Activated T-cell treated with anti-CD3 and anti-CD28 coated beads, Interleukin-2, amount 50 U/mL, for 48 hours (primary cell): ENCODE measurements at regions not wholly inside any gene's neighbourhood (a gene's known extent, or its start where the extent isn't known, plus 50 kb on each side); places are given as distances from the start of the nearest gene placed in this dataset.

ENCODE experiments used
- DNase-seq, 2 experiments: peaks; one replicate each; pipeline ENCODE4 v3.0.0-alpha.2; 2020

DNA sequence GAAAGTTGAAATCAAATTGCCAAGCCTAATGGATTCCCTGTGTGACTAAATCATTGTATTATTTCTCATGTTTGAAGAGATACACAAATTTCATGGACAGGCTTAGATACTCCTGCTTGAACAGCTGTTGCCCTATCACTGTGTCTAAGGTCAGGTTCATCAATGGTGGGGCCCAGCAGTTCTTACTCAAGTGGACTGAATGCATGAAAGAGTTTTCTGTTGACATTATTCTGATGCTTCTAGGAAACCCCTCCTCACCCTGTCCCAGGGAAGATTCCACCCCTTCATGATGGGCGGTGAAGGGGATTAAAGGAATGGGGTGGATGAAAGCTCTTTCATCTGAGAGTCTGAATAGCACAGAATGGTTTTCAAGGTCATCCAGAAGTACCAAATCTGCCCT is 148.8 kb downstream of the INO80D start:
- no peak for DNase-seq

DNA sequence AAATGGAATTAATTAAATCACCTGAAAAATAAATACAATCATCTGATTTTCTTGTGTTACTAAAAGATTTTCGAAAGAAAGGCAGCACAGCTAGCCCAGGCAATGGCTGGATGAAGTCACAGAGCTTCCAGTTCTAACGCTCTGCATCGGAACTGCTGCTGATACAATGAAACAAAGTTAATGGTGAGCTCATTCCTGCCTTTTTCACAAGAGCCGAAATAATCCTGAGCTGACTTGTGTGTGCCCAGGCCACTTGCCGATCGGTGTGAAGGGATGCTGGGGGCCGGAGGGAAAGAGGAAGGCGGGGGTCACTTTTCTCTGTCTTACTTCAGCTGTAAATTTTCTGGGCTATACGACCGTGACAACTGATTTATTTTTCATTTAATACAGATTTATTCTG is 149.5 kb downstream of the INO80D start:
- no peak for DNase-seq

DNA sequence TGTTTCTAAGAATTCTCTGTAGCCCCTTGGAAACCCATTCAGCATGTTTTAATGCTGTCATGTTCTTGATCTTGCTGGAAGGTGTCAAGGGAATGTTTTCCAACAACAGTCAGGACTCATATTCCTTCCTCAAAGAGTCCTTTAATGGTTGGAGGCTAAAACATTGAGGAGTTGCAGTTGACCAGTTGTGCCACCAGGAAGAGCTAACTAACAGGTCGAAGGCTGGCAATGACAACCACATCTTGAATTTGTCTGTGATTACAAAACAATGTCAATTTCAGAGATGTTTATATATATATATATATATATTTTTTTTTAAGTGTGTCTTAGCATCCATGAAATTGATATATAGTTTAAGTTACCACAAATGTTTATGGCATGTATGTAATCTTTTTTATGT is 151.5 kb downstream of the INO80D start:
- no peak for DNase-seq

DNA sequence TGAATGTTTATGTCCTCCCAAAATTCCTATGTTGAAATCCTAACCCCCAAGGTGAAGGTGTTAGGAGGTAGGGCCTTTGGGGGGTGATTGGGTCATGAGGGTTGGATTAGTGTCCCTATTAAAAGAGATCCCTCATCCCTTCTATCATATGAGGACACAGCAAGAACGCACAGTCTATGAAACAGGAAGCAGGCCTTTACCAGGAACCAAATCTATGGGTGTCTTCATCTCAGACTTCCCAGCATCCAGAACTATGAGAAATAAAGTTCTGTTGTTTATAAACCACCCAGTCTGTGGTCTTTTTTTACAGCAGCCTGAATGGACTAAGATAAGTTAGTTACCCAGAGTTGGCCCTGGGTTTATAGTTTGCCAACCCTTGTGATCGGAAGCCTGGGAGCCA is 153.1 kb downstream of the INO80D start:
- DNase-seq, result no peak

DNA sequence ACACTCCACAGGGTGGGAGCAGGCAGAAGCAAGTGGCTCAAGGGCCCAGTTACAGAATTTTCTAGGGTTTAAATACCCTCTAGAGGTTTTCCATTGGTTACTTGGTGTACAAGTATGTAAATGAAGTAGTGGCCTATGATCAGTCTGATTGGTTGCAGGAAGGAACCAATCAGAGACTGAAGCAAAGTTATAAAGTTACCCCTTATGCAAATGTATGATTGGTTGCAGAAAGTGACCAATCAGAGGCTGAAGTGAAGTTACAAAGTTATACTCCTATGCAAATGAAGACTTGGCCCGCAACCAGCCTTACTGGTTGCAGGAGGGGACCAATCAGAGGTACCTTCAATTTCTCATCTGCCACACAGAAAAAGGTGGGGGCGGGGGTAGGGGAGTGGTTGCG is 154.6 kb downstream of the INO80D start:
- no peak for DNase-seq

DNA sequence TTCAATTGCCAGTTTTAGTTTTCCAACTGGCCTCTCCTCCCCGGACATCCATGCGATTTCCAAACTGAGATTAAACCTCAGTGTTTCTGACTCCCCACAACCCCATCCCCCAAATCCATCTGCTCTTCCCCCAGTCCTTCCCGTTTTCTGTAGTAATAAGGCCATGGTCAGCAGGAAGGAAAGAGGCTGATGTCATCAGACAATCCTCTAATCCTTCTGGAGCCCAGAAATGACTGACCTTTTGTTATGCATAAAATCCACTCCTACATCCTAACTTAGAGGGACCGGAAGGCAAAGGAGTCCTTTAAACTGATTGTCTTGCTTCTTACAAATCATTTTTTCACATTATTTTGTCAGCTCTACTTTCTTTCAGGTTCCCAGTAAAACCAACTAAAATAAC is 155.8 kb downstream of the INO80D start:
- no peak for DNase-seq

DNA sequence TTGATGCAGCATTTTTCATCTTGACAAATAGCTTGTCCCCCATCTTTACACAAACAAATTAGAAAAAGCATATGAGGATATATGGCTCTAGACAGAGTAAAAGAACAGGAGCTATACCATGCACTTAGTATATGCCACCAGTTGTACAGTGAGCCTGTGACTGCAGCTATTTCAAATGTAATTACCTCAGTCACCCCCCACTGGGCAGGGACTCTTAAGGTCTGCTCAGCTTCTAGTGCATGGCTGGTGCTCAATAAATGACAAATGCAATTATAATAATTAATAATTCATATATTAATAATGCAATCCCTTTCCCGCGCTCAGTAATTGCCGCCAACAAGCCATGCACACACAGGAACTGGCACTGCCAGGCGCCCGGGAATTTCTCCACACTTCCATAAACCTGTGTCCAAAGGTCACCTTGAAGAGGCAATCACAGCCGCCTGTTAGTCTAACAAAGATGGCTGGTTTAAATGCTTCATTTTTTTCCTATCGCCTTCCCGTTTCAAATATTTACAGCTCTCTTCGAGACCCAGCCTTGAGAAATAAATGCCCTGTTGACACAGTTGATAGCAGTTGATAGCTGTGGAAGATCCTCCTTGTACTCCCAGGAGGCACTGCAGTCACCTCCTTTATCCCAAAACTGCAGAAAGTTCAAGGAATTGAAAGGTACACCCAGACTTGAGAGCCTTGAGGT is 156.6 kb downstream of the INO80D start:
- DNase-seq, result no peak

DNA sequence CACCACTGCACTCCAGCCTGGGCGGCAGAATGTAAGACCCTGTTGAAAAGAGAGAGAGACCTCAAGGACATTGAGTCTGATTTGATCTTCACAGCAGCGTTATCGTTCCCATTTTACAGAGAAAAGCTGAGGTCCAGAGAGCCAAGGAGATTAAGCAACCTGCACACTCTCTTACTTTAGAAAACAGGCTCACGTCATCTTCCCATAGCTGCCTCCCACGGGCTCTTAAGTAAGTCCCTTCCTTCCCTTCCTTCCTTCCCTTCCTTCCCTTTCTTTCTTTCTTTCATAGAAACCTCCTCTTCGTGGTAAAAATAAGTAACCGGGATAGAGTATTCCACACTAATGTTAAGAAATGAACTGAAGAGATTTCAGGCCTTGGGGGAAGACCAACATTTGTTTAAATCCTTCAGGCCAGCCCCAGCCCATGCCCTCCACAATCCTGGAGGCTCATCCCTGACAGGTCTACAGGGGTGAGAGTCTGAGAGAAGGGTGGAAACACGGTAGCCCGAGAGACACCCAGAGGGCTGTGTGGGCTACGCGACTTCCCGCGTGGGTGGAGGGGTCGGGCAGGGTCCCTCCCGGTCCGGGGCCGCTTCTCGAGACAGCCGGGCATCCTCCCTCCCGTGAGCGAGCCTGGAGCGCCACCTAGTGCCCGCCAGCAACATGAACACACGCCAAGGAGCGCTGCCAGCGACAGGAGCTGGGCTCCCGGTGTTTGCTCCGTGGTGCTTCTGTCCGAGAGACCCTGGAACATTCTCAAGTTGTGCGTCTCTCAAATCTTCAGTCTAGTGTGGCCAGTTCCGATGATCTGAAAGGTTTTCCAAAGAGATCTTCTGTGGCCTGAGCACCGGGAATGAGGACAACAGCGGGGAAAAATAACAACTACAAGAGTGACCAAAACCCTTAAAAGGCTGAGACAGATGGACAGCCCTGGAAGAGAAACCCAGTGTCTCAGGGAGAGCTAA is 160.3 kb downstream of the INO80D start:
- peak; percentile 78 to 85 for DNase-seq

DNA sequence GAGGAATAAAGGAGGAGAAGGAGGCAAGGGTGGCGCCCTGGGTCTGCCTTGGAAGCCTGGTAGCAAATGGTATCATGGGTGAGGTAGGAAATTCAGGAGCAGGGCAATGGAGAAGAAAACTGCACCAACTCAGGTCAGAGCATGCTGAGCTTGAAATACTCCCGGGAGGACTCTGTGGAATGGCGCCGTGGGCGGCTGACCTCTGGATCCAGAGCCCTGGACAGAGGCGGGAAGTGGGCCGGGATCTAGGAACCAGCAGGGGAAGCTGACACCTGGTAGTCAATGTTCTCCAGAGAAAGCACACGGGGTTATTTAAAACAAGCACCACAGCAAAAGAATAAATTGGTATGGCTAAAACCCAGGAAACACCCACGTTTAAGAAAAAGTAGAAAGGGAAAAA is 161.3 kb downstream of the INO80D start:
- DNase-seq, result no peak

DNA sequence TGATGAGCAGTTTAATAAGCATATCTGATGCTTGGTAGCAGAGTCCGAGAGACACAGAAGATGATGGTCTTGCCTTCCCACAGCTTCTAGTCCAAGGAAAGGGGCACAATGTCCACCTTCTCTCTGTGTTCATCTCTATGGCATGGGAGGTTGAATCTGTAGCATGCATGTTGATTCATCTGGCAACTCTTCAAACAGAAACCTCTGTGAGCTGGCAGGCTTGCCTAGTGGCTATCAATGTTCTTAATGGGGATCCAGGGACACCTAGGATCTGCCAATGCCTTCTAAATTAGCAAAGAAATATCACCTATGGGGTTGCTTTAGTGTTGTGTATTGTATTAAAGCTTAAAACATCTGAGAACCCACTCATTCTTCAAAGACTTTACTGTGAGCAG is 170.8 kb downstream of the INO80D start:
- DNase-seq, result no peak

DNA sequence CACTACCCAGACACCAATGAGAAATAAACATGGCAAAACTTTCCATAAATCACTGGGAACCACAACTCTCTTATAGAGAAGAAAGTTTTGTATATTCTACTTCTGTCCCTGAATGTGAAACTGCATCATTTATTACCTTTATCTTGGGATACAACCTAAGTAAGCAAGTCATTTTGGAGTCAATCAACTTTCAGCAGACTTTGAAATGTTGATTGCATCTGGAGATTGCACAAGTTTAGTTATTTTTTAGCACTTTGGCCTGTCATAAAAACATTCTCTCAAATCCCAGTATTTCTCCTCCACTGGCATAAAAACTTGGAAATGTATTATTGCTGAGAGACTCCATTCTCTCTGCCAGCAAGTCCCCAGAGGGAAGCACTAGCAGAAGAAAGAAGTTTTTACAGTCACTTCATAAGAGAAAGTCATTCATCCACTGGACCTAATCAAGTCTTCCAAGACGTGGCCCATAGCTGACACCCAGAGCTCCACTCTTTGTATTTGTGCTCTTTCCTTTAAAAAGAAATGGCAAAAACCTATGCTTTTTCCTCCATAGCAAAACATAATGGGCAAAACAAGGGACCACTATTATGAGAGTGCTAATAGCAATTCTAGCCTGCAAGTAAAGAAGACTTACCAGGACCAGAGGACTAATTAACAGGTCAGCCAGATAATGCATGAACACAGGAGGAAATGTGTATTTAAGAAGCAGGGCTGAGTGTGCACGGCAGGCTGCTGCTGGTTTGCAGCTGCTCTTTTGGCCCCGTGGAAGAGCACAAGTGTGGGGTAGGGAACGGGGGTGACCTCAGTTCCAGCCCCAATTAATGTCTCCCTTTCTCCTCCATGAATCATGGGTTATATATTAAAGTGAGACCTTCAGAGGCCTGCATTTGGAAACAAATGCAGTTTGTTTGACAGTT is 171.5 kb downstream of the INO80D start:
- no peak for DNase-seq

DNA sequence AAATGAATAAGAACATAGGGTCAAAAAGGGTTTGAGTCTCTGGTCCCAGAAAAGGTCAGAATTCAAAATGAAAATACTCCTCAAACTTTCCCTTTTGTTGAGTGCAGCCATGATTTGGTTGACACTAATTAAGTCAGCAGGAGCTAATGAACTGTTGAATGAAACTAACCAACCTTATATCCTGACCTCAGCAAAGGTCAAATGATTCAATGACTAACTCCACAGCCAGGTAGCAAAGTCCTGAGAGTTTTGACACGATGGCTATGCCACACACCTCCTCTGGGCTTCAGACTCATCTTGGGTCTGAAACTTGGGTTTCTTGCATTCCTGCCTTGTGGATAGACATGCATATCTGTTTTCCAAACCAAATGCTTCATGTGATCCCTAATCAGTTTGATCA is 172.3 kb downstream of the INO80D start:
- DNase-seq, result no peak

DNA sequence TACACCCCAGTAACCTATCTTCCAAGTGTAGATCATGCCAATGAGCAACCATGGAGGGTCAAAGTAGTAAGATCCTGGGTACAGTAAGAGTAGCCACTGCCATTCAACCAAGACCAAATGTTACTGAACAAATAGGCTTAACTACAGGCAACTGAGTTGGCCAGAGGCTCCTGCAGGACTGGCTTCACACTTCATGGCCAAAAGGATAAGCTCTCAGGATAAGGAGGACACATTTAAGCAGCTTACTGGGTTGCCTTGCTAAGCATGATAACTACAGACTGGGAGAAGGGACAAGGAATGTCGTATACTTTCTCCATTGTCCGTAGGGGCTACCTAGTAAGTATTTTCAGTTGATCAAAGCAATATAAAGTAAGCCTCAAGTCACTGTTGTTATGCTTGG is 174.7 kb downstream of the INO80D start:
- no peak for DNase-seq

DNA sequence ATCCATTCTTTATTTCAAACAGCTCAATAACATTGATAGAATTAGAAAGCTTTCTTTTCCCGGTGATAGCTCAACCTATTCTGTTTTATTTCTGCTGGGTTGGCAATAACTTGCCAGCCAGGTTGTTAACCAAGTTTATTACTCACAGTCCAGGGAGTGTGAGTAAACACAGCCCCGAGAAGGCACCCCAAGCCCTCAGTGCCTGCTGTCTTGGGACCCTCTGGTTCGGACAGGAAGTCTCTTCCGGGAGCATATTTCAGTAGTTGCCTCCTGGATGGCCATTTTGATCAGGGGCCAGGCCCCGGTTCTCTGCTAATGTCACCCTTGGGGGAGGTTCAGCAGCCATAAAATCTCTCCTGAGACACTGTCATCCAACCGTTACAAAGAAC is 176.8 kb downstream of the INO80D start:
- no peak for DNase-seq

DNA sequence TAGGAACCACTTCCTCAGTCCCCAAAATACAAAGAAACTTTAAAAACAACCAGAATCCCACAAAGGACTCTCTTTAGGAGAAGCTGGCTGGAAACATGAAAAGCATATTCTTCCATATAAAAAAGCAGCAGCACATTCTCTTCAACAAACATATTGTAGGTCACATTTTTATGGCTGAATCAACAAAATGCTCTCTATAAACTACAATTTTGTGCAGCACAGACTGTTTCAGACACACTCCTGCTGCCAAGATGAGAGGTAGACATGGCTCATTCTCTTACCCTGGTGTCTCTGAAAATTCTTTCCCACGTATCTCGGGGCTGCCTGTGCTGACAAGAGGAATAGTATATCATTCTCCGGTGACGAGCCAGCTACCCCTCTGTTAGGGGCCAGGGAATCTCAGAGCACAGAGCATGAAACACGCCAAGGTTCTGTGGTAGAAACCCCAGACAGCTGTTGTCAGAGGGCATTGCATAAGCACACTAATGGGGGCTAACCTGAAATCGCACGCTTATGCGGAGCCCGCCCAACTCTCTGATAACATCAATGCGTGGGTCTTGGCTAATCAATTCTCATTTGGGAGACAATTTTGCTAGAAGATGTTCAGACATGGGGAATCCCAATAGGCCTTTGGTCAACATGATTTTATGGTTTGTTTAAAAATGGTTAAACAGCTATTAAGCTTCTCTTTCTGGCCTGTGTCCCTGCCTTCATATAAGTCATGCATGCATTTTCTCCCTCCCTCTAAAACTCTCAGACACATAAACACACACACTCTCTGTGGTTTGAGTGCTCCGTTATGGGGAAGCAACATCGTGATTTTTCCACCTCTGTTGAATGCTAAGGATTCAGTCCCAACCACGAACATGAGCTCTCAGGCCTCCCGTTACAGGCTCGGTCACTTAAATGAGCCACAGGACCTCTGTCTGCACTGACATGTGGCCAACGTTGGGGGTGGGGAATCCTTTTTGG is 177.5 kb downstream of the INO80D start:
- no peak for DNase-seq

DNA sequence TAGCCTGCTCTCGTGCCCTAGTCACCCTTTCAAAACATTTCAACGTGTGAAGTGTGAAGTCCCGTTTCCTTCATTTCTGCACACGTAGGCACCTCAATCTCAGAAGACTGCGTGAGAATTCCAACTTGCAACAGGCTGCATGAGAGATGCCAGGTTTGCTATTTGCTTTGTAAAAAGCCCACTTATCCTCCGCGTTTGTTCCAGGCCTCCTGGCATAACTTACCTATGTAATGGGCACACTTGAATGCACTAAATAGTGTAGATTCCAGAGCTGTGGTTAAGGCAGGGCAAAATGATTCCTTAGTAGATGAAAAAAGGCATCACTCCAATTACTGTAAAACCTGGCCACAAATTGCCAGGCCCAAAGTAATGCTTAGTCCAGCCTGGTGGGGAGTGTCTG is 179.6 kb downstream of the INO80D start:
- DNase-seq, result no peak

DNA sequence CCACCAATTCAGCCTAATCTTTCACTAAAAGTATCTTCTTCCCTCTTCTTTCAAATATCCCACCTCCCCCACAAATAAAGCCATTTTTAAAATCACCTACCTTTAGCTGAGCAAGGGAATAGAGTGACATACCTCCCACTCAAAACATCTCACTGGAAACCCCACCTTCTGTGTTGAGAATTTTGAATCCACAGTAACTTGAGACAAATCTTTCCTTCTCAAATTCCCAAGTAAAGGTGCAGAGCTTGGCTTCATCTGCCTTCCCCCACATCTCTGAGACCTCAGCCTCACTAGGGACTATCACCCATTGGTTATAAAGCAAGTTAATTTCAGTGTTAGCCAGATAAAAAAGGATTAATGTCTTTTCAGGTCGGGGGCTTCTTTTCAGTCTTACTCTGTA is 180.4 kb downstream of the INO80D start:
- DNase-seq, result no peak

DNA sequence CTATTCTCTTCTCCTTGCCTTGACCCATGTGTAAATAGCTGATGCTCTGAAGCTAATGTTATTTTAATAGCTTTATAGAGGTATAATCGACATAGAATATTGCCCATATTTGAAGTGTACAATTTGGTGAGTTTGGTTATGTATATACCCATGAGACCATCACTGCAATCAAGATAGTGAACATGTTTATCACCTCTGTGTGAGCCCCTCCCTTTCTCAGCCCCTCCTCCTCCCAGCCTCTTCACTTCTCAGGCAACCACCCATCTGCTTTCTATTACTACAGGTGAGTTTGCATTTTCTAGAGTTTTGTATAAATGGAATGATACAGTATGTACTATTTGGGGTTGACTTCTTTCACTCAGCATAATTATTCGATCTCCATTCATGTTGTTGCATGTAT is 181.1 kb downstream of the INO80D start:
- no peak for DNase-seq

DNA sequence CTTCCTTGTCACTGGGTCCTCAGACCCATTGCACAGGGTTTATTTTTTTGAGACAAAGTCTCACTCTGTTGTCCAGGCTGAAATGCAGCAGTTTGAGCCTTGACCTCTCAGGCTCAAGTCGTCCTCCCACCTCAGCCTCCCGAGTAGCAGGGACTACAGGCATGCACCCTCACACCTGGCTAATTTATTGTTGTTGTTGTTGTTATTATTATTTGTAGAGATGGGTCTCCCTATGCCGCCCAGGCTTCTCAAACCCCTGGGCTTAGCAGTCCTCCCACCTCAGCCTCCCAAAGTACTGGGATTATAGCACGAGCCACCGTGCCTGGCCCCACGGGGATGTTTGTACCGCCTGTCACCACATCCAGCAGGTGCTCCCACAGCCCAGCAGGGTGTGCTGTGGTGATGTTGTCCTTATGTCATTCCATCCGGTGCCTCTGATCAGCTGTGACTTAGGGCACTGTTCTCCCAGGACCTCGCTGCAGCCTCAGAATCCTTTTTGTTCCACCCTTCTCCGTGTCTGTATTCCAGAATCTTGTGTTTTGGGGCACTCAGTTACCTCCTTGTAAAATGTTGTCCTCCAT is 182.3 kb downstream of the INO80D start:
- no peak for DNase-seq

DNA sequence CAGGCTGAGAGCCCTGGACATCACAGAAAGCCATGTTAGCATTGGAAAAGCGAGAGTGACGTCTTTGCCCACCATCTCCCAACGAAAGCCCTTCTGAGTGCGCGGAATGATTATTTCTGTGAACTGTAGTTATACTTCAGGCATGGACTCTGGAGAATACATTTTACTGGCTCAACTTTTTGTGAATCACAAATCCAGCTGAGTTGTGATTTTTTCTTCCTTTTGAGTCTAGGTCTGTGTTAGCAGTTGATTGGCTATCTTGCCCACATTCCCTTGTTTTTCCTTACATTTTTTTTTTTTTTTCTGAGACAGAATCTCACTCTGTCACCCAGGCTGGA is 183.1 kb downstream of the INO80D start:
- no peak for DNase-seq

DNA sequence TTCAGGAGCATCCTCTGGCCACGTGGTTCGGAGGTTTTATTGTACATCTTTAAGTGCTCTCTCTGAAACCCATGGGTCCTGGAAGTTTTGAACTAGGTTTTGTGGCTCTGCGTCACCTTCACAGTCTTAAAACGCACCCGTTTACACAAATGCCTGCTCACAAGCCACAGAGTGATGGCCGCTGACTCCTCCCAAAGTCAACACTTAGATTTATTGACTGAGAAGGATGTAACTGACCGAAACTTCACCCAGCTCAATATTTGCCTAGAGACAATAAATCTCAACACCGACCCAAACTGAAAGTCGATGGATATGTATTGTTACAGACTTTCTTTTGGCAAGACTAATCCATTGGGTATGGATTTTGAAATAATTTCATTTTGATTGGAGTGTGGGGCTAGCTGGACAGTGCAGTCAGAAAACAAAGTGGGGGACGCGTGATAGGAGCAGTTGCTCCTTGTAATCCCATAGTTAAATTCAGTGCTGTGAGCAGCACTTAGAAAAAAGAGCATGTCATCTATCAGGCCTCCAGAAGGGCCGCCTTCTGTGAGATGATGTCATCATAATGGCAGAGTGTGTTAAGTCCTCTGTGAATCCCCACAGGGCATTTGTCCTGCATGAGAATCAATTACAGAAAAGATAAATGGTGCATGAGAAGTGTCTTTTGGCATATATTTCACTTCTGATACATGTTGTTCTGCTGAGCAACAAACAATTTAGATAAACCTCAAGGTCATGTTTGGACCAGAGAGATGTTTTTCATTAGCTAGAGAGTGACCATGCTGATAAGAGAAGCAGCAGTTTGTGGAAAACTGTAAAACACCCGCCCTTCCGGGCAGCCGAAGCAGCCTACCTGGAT is 183.7 kb downstream of the INO80D start:
- DNase-seq, result no peak
